ENCODE measurements at regions not wholly inside any gene's neighbourhood (a gene's known extent, or its start where the extent isn't known, plus 50 kb on each side); places are given as distances from the start of the nearest gene placed in this dataset.

DNA sequence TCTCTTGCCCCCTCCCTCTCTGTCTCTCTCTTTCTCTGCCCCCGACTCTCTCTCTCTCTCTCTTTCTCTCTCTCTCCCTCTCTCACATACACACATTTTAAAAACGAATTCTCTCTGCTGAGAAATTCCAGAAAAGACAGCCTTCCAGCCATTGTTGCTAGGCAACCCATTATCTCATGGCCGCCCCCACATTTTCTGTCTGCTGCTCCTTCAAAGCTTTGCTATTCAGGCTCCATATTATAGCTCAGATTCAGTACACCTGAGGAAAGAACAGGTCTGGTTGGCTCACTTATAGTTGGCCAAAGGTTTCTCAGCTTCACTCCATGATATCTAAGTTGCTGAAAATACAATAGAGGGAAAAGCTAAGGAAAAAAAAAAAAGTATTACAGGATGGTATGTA is 174.4 kb upstream of the RADX start:
- WGBS, 5 donors, result 34 to 57% (median 51%) methylated on average over 3 of the region's 3 CpGs

DNA sequence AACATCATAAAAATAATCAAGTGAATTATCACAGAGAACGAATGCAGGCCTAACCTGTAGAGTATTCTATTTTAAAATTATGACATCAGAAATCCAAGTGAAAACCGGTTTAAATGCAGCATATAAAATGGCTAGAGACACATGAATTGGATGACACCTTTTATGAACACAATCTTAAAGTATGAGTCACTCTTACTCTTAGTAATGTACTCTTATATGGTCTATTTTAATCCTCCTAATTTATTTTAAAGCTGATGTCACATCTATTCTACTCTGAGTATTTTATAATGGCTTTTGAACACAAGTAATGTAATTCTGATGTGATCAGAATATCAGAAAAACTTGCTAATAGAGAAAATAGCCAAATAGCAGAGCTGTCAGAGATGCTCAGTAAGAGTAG is 161.4 kb upstream of the RADX start:
- WGBS, 5 donors, result 31 to 70% (median 59%) methylated on average over 2 of the region's 2 CpGs

More for the DNA sequence above, 174.4 kb upstream of the RADX start:
- Histone ChIP-seq H3K27ac (no peak overlapping the region), H3K27me3 (replicated peaks in 1 of 7) (peaks cover 0 to 13% (median 0%) of the 10 kb centered on the region in 7 donors), H3K36me3 (no peaks in the 10 kb centered on the region), H3K4me3 (no peak overlapping the region), H3K4me1 (no peaks in the 10 kb centered on the region), H3K9me3 (no peaks in the 10 kb centered on the region)
- TF ChIP-seq POLR2AphosphoS5 (IDR thresholded peaks at IDR 0.05) (no peak), CTCF (IDR thresholded peaks at IDR 0.05 in 8 of 11, conservative IDR thresholded peaks at IDR 0.05 in 3 of 11) (no peak), POLR2A (IDR thresholded peaks at IDR 0.05) (no peak)
- DNase-seq, result no peak
- intact Hi-C loops (cut with DNase I; ENCODE audit: low total_unique reads), result no loop called here

GRCh38 chrX:106451933-106452332 is 159.8 kb upstream of the RADX start:
- Histone ChIP-seq H3K4me3 (no peak overlapping the region), H3K9me3 (no peaks in the 10 kb centered on the region), H3K4me1 (no peaks in the 10 kb centered on the region), H3K36me3 (no peaks in the 10 kb centered on the region), H3K27ac (no peak overlapping the region), H3K27me3 (replicated peaks in 1 of 7) (no peaks in the 10 kb centered on the region)
- intact Hi-C loops (cut with DNase I; ENCODE audit: low total_unique reads), result no loop called here
- no peak for DNase-seq
- TF ChIP-seq POLR2AphosphoS5 (IDR thresholded peaks at IDR 0.05) (no peak), CTCF (IDR thresholded peaks at IDR 0.05 in 8 of 11, conservative IDR thresholded peaks at IDR 0.05 in 3 of 11) (no peak), POLR2A (IDR thresholded peaks at IDR 0.05) (no peak)
- 90 to 100% (median 97%) methylated on average over 2 of the region's 2 CpGs for WGBS, 5 donors

More for the DNA sequence above, 161.4 kb upstream of the RADX start:
- Histone ChIP-seq H3K9me3 (no peaks in the 10 kb centered on the region), H3K4me1 (no peaks in the 10 kb centered on the region), H3K27me3 (replicated peaks in 1 of 7) (no peaks in the 10 kb centered on the region), H3K36me3 (no peaks in the 10 kb centered on the region), H3K27ac (no peak overlapping the region), H3K4me3 (no peak overlapping the region)
- TF ChIP-seq POLR2AphosphoS5 (IDR thresholded peaks at IDR 0.05) (no peak), CTCF (IDR thresholded peaks at IDR 0.05 in 8 of 11, conservative IDR thresholded peaks at IDR 0.05 in 3 of 11) (no peak), POLR2A (IDR thresholded peaks at IDR 0.05) (no peak)
- intact Hi-C loops (cut with DNase I; ENCODE audit: low total_unique reads), result no loop called here
- DNase-seq, result no peak

DNA sequence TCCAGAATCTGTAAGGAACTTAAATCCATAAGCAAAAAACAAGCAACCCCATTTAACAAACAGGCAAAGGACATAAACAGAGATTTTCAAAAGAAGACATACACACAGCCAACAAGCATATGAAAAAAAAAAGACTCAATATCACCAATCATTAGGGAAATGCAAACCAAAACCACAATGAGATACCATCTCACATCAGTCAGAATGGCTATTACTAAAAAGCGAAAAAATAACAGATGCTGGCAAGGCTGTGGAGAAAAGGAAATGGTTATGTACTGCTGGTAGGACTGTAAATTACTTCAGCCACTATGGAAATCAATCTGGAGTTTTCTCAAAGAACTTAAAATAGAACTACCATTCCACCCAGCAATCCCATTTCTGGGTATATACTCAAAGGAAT is 156.8 kb upstream of the RADX start:
- intact Hi-C loops (cut with DNase I; ENCODE audit: low total_unique reads), result no loop called here
- Histone ChIP-seq H3K4me1 (no peaks in the 10 kb centered on the region), H3K4me3 (no peak overlapping the region), H3K36me3 (no peaks in the 10 kb centered on the region), H3K27me3 (replicated peaks in 1 of 7) (no peaks in the 10 kb centered on the region), H3K27ac (no peak overlapping the region), H3K9me3 (no peaks in the 10 kb centered on the region)
- TF ChIP-seq CTCF (IDR thresholded peaks at IDR 0.05 in 8 of 11, conservative IDR thresholded peaks at IDR 0.05 in 3 of 11) (no peak), POLR2AphosphoS5 (IDR thresholded peaks at IDR 0.05) (no peak), POLR2A (IDR thresholded peaks at IDR 0.05) (no peak)
- no peak for DNase-seq
- WGBS, 5 donors, result 18 to 38% (median 29%) methylated on average over 1 of the region's 1 CpG
